Tibial nerve (tissue), 4 donors: ENCODE measurements at regions not wholly inside any gene's neighbourhood (a gene's known extent, or its start where the extent isn't known, plus 50 kb on each side); places are given as distances from the start of the nearest gene placed in this dataset.
A peak's percentile ranks its signal among the peaks of the same experiment; 100 is the strongest.

Source experiments
- DNase-seq, 2 donors: peaks; one replicate each; pipeline ENCODE4 v3.0.0-alpha.2; 2019; ENCODE audit warnings: low spot score in 2 of 2
- H3K27ac ChIP-seq, 4 donors: fragments of 200-600 bp; sonication (generic) in 3 of 4; one replicate each; pipeline ENCODE4 v1.5.1; 2017 to 2019; ENCODE audit warnings: mild to moderate bottlenecking in 1 of 4
- H3K27me3 ChIP-seq, 2 donors: fragments of 200-600 bp; sonication (generic) in 1 of 2; one replicate each; pipeline versions ENCODE4 v1.5.1 to v1.6.0; 2017 to 2019
- H3K36me3 ChIP-seq, 3 donors: fragments of 200-600 bp; sonication (generic); one replicate each; pipeline ENCODE4 v1.5.1; 2018 to 2019
- H3K4me1 ChIP-seq, 4 donors: fragments of 200-600 bp; sonication (generic) in 3 of 4; one replicate each; pipeline ENCODE4 v1.5.1; 2017 to 2019
- H3K4me3 ChIP-seq, 4 donors: fragments of 200-600 bp; sonication (generic) in 3 of 4; one replicate each; pipeline ENCODE4 v1.5.1; 2017 to 2019; ENCODE audit warnings: mild to moderate bottlenecking in 1 of 4, moderate library complexity in 1 of 4
- H3K9me3 ChIP-seq, 4 donors: fragments of 200-600 bp; sonication (generic) in 3 of 4; one replicate each; pipeline ENCODE4 v1.5.1; 2017 to 2019
- EP300 ChIP-seq, 2 donors: sonication (generic); formaldehyde crosslinking; IDR thresholded peaks; one replicate each; pipeline ENCODE4 v1.6.1; 2017; ENCODE audit warnings: antibody characterized with exemption in 2 of 2, mild to moderate bottlenecking in 1 of 2
- POLR2A ChIP-seq, 2 donors: fragments of 450-650 bp; IDR thresholded peaks; one replicate each; pipeline ENCODE4 v1.6.1; 2017; ENCODE audit warnings: antibody characterized with exemption in 2 of 2, mild to moderate bottlenecking in 2 of 2, moderate library complexity in 2 of 2
- WGBS, 2 donors: methylation state at CpG; one replicate each; pipeline ENCODE4 v1.1.5; 2018; 5-methylcytosine and 5-hydroxymethylcytosine counted together
- TF ChIP-seq, protein P1 (sequence below), 5 experiments: fragments of 200-600 bp in 3 of 5; fragments of 450-650 bp in 2 of 5; sonication (generic) in 3 of 5; IDR thresholded peaks; one replicate each; pipeline ENCODE4 v1.5.1; 2016 to 2019; ENCODE audit warnings: antibody characterized with exemption in 5 of 5, mild to moderate bottlenecking in 3 of 5, moderate library complexity in 2 of 5

DNA sequence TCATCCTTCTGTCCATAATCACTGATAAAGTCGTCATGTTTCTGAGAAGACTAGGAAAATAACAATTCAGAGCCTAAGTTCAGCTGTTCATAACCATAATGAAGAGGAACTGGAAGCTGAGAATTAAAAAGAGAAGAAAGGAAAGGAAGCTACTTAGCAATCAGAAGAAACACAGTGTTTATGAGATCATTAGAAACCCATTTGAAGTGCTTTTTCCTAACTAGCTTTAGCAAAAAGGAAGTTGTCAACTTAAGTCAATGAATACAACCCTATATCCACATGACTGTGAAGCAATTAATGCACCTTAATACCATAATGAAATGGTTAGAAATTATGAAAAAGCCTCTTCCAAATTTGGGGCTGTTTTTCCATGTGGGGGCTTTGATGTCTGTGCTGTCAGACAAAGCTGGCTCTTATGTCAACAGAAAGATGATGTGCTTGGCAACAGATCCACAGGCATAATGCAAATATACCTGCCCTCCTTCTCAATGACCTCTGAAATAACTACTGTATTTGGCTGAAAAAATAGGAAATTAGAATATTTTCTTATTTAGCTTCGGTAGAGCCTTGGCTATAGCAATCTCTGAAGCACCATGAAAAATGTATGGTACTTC is 463.5 kb downstream of the RASEF start:
- H3K27ac ChIP-seq, result no peak overlapping the region
- no peaks in the 10 kb centered on the region for H3K36me3 ChIP-seq
- 65 to 72% methylated on average over 2 of the region's 2 CpGs for WGBS, 2 donors
- no peak overlapping the region for H3K4me3 ChIP-seq
- no peak for DNase-seq
- H3K9me3 ChIP-seq, result no peaks in the 10 kb centered on the region
- TF ChIP-seq EP300 (IDR thresholded peaks at IDR 0.05), result no peak
- TF ChIP-seq, protein P1, sequence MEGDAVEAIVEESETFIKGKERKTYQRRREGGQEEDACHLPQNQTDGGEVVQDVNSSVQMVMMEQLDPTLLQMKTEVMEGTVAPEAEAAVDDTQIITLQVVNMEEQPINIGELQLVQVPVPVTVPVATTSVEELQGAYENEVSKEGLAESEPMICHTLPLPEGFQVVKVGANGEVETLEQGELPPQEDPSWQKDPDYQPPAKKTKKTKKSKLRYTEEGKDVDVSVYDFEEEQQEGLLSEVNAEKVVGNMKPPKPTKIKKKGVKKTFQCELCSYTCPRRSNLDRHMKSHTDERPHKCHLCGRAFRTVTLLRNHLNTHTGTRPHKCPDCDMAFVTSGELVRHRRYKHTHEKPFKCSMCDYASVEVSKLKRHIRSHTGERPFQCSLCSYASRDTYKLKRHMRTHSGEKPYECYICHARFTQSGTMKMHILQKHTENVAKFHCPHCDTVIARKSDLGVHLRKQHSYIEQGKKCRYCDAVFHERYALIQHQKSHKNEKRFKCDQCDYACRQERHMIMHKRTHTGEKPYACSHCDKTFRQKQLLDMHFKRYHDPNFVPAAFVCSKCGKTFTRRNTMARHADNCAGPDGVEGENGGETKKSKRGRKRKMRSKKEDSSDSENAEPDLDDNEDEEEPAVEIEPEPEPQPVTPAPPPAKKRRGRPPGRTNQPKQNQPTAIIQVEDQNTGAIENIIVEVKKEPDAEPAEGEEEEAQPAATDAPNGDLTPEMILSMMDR (IDR thresholded peaks at IDR 0.05), result no peak
- no peak for TF ChIP-seq POLR2A (IDR thresholded peaks at IDR 0.05)
- H3K4me1 ChIP-seq, result peaks cover 0 to 3% (median 0%) of the 10 kb centered on the region in 4 donors
- H3K27me3 ChIP-seq, result no peaks in the 10 kb centered on the region

DNA sequence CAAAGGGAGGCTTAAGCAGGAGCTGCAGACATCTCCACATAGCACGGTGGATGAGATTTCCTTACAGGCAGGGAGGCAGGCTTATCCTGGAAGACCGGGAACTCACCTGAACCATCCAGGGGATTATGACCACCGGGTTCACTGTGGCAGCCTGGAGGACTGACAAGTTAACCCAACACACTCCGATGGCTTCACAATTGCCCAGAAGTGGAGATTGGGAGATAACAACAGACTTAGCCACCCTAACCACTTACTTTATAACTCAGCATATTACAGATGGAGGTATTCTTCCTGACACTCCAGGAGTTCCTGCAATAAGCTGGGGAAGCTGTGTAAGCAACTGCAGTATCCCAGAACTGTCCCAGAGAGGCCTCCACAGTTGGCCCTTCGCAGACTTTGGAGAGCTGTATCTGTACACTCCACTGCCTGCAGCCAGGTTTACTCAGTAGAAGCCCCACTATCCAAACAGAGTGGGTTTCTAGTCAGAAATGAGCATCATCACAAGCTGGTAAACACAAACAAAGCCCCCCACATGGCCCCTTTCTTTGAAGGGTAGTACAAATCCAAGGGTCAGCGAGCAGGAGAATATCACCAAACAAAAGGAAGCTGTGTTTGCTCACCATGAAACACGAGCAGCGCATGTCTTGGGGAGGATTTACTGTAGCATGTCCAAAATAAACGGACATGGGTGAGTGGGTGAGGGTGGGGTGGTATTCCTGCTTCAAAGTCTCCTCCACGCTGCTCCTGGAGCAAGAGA is 462.2 kb downstream of the RASEF start:
- no peaks in the 10 kb centered on the region for H3K36me3 ChIP-seq
- 59 to 65% methylated on average over 8 to 10 of the region's 10 CpGs for WGBS, 2 donors
- DNase-seq, result no peak
- H3K4me3 ChIP-seq, result no peak overlapping the region
- H3K9me3 ChIP-seq, result no peaks in the 10 kb centered on the region
- H3K27ac ChIP-seq, result no peak overlapping the region
- peaks cover 0 to 11% (median 3%) of the 10 kb centered on the region in 4 donors for H3K4me1 ChIP-seq
- TF ChIP-seq, protein P1 (IDR thresholded peaks at IDR 0.05), result no peak
- TF ChIP-seq EP300 (IDR thresholded peaks at IDR 0.05) (no peak), POLR2A (IDR thresholded peaks at IDR 0.05) (no peak)
- H3K27me3 ChIP-seq, result no peaks in the 10 kb centered on the region

DNA sequence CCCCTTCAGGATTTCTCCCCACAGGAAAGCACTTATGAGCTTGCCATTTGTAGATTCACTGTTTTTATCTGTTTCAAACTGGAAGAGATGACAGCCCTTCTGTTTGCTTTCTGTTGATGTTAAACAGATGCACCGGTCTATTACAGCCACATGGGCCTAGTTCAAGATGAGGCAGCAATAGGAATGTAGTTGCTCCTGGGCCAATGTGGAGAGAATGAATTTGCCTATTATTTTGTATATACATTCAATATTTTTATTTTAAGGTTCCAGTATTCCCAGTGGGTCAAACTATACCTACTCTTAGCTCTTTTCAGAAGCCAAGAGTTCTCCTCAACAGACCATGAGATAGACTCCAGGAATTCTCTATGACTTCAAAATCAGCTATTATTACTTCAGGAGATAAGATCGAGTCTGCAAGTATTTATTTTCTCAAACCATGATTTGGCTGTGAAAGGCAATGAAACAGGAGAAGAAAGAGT is 461.6 kb downstream of the RASEF start:
- H3K36me3 ChIP-seq, result no peaks in the 10 kb centered on the region
- no peak overlapping the region for H3K4me3 ChIP-seq
- peaks cover 0 to 15% (median 3%) of the 10 kb centered on the region in 4 donors for H3K4me1 ChIP-seq
- TF ChIP-seq EP300 (IDR thresholded peaks at IDR 0.05), result no peak
- TF ChIP-seq, protein P1 (IDR thresholded peaks at IDR 0.05), result no peak
- TF ChIP-seq POLR2A (IDR thresholded peaks at IDR 0.05), result no peak
- WGBS, 2 donors, result 58 to 60% methylated on average over 2 of the region's 2 CpGs
- no peak for DNase-seq
- no peaks in the 10 kb centered on the region for H3K27me3 ChIP-seq
- no peaks in the 10 kb centered on the region for H3K9me3 ChIP-seq
- no peak overlapping the region for H3K27ac ChIP-seq

DNA sequence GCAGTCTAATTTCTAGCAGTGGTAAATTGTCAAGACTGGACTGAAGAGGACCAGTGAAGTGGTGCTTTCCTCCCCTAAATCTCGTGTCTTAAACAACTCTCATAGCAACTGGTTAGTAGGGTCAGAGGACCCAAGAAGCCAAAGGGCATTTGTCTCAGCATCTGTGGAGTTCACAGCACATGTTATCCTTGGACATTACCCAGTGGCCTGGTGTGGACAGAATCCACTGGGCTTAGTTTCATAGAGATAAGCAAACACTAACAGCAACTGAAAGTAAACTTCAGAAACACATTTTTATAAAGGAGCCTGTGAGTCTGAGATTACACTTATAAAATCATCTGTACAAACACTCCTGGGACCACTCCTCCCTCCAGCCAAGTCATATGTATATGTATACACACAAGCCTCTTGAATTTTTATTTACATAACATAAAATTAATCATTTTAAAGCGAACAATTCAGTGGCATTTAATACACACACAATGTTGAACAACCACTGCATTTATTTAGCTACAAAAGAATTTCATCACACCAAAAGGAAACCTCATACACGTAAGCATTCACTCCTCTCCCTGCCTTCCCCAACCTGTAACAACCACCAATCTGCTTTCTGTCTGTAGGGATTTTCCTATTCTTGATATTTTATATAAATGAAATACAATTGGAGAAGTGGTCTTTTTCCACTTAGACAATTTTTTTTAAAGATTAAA is 457.8 kb downstream of the RASEF start:
- DNase-seq, result peak in 1 of 2 donors; percentile 25
- no peak overlapping the region for H3K27ac ChIP-seq
- no peaks in the 10 kb centered on the region for H3K36me3 ChIP-seq
- peaks cover 0 to 15% (median 3%) of the 10 kb centered on the region in 4 donors for H3K4me1 ChIP-seq
- H3K27me3 ChIP-seq, result no peaks in the 10 kb centered on the region
- no peak for TF ChIP-seq POLR2A (IDR thresholded peaks at IDR 0.05)
- TF ChIP-seq, protein P1 (IDR thresholded peaks at IDR 0.05), result no peak
- 51 to 60% methylated on average over 3 of the region's 3 CpGs for WGBS, 2 donors
- no peak overlapping the region for H3K4me3 ChIP-seq
- H3K9me3 ChIP-seq, result no peaks in the 10 kb centered on the region

DNA sequence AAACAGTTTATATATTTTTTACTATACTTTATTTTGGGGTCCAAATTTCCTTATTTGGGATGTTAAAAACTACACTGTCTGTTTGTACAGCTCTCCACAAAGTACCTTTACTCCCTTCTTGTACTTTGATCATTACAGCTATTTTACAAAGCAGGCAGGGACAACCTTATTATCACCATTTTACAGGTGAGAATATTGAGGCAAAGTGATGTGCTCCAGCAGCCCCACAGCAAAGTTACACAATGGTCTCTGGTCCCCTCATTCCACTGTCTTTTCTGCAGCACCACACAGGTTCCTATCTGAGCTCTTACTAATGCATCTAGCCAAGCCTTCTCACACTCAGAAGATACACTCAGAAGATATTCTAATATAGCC is 457.3 kb downstream of the RASEF start:
- no peaks in the 10 kb centered on the region for H3K9me3 ChIP-seq
- H3K4me1 ChIP-seq, result peaks cover 0 to 15% (median 3%) of the 10 kb centered on the region in 4 donors
- H3K27me3 ChIP-seq, result no peaks in the 10 kb centered on the region
- no peak for DNase-seq
- H3K4me3 ChIP-seq, result no peak overlapping the region
- H3K36me3 ChIP-seq, result no peaks in the 10 kb centered on the region
- TF ChIP-seq EP300 (IDR thresholded peaks at IDR 0.05) (no peak), POLR2A (IDR thresholded peaks at IDR 0.05) (no peak)
- H3K27ac ChIP-seq, result no peak overlapping the region
